Globus pallidus (tissue), 1 donor: ENCODE measurements at regions not wholly inside any gene's neighbourhood (a gene's known extent, or its start where the extent isn't known, plus 50 kb on each side); places are given as distances from the start of the nearest gene placed in this dataset.

Source experiments
- DNase-seq: peaks from one replicate; pipeline ENCODE4 v3.0.0-alpha.2; 2015; ENCODE audit warnings: low spot score

GRCh38 chr12:17540921-17541320 is 549.1 kb downstream of the RERGL start:
- DNase-seq, result no peak

GRCh38 chr12:17528394-17528793 is 561.6 kb downstream of the RERGL start:
- no peak for DNase-seq

GRCh38 chr12:17527021-17527420 is 563.0 kb downstream of the RERGL start:
- DNase-seq, result no peak

GRCh38 chr12:17511369-17511768 is 578.6 kb downstream of the RERGL start:
- DNase-seq, result no peak

GRCh38 chr12:17507336-17507735 is 582.7 kb downstream of the RERGL start:
- no peak for DNase-seq

GRCh38 chr12:17503742-17504141 is 586.3 kb downstream of the RERGL start:
- DNase-seq, result no peak

GRCh38 chr12:17489452-17489851 is 600.5 kb downstream of the RERGL start:
- no peak for DNase-seq

- no peak for DNase-seq
These were observed 610.9 kb downstream of the RERGL start for GRCh38 chr12:17478908-17479673.

- DNase-seq, result no peak
These were observed 619.5 kb downstream of the RERGL start for GRCh38 chr12:17470460-17470859.

- no peak for DNase-seq
These were observed 630.8 kb downstream of the RERGL start for GRCh38 chr12:17459214-17459613.

GRCh38 chr12:17456486-17456885 is 633.5 kb downstream of the RERGL start:
- no peak for DNase-seq

- DNase-seq, result no peak
These were observed 651.9 kb downstream of the RERGL start for GRCh38 chr12:17438141-17438540.

- no peak for DNase-seq
These were observed 673.2 kb downstream of the RERGL start for GRCh38 chr12:17416748-17417147.

GRCh38 chr12:17414596-17414995 is 675.4 kb downstream of the RERGL start:
- no peak for DNase-seq

GRCh38 chr12:17411662-17412061 is 678.3 kb downstream of the RERGL start:
- no peak for DNase-seq

GRCh38 chr12:17388679-17389078 is 701.3 kb downstream of the RERGL start:
- no peak for DNase-seq

- no peak for DNase-seq
These were observed 706.7 kb downstream of the RERGL start for GRCh38 chr12:17383321-17383720.

- DNase-seq, result no peak
These were observed 708.8 kb downstream of the RERGL start for GRCh38 chr12:17381211-17381610.

GRCh38 chr12:17372508-17372907 is 717.5 kb downstream of the RERGL start:
- DNase-seq, result no peak

GRCh38 chr12:17371491-17372215 is 718.3 kb downstream of the RERGL start:
- DNase-seq, result no peak

- no peak for DNase-seq
These were observed 719.4 kb downstream of the RERGL start for GRCh38 chr12:17370621-17371020.

- DNase-seq, result no peak
These were observed 720.4 kb downstream of the RERGL start for GRCh38 chr12:17369556-17369955.

- DNase-seq, result no peak
These were observed 728.8 kb downstream of the RERGL start for GRCh38 chr12:17361224-17361623.

GRCh38 chr12:17358835-17359234 is 731.2 kb downstream of the RERGL start:
- DNase-seq, result no peak
